K562 (cell line): ENCODE measurements at regions not wholly inside any gene's neighbourhood (a gene's known extent, or its start where the extent isn't known, plus 50 kb on each side); places are given as distances from the start of the nearest gene placed in this dataset.

Experiments
- ATF3 ChIP-seq, 2 experiments: fragments of 450-650 bp in 1 of 2; sonication (generic) in 1 of 2; formaldehyde crosslinking in 1 of 2; IDR thresholded peaks in 1 of 2; conservative IDR thresholded peaks in 1 of 2; 2 replicates each; pipeline versions ENCODE4 v1.6.1 to v1.8.1; 2016 to 2023; ENCODE audit warnings: mild to moderate bottlenecking in 2 of 2, moderate library complexity in 2 of 2, inconsistent platforms in 1 of 2, missing genetic modification reagents in 1 of 2
- BRF2 ChIP-seq: IDR thresholded peaks from 3 replicates; pipeline ENCODE4 v1.6.1; 2011; ENCODE audit warnings: borderline replicate concordance, mild to moderate bottlenecking; ENCODE audit not compliant: insufficient read length, insufficient read depth
- COPS2 ChIP-seq: fragments of 450-650 bp; conservative IDR thresholded peaks from 2 replicates; pipeline ENCODE4 v1.6.1; 2016; ENCODE audit warnings: mild to moderate bottlenecking, moderate library complexity
- CREB1 ChIP-seq, 2 experiments: sonication (generic) in 1 of 2; formaldehyde crosslinking in 1 of 2; IDR thresholded peaks; 2 replicates each; pipeline versions ENCODE4 v1.6.1 to v1.8.0; 2012 to 2022; ENCODE audit warnings: inconsistent platforms in 1 of 2, mild to moderate bottlenecking in 1 of 2, missing genetic modification reagents in 1 of 2, moderate library complexity in 1 of 2
- CTBP1 ChIP-seq: fragments of 450-650 bp; IDR thresholded peaks from 2 replicates; pipeline ENCODE4 v1.6.1; 2016; ENCODE audit warnings: borderline replicate concordance
- ESRRA ChIP-seq: fragments of 450-650 bp; IDR thresholded peaks from 2 replicates; pipeline ENCODE4 v1.6.1; 2014; ENCODE audit warnings: low read depth, mild to moderate bottlenecking, moderate library complexity, borderline replicate concordance
- FOSL1 ChIP-seq: fragments of 200-800 bp; sonication (Bioruptor generic); conservative IDR thresholded peaks from 2 replicates; pipeline ENCODE4 v1.6.1; 2016; ENCODE audit warnings: missing genetic modification characterization, missing compliant biosample characterization
- GATAD2B ChIP-seq: fragments of 450-650 bp; IDR thresholded peaks from 2 replicates; pipeline ENCODE4 v1.6.1; 2017; ENCODE audit warnings: mild to moderate bottlenecking, borderline replicate concordance
- JUND ChIP-seq, 2 experiments: IDR thresholded peaks; 2 replicates in 1 of 2; 3 replicates in 1 of 2; pipeline ENCODE4 v1.6.1; 2011; ENCODE audit warnings: borderline replicate concordance in 2 of 2, low read depth in 2 of 2, low read length in 2 of 2, improper control_type of control experiment in 1 of 2, missing biosample characterization in 1 of 2, missing genetic modification characterization in 1 of 2, missing genetic modification reagents in 1 of 2
- PCBP2 ChIP-seq: fragments of 200-400 bp; formaldehyde crosslinking; IDR thresholded peaks from 2 replicates; pipeline ENCODE4 v1.6.1; 2018; ENCODE audit warnings: low read length, low read depth, mild to moderate bottlenecking, moderate library complexity; ENCODE audit not compliant: poor library complexity, severe bottlenecking
- POLR3A ChIP-seq: IDR thresholded peaks from 2 replicates; pipeline ENCODE4 v1.6.1; 2011; ENCODE audit warnings: borderline replicate concordance, mild to moderate bottlenecking, moderate library complexity; ENCODE audit not compliant: insufficient read length, insufficient read depth; ENCODE audit errors: extremely low read depth
- PRDM10 ChIP-seq: fragments of 450-650 bp; IDR thresholded peaks from 2 replicates; pipeline ENCODE4 v1.6.1; 2018; ENCODE audit not compliant: partially characterized antibody
- RBM17 ChIP-seq: fragments of 200-400 bp; formaldehyde crosslinking; IDR thresholded peaks from 2 replicates; pipeline ENCODE4 v1.6.1; 2017; ENCODE audit warnings: low read depth, mild to moderate bottlenecking, low read length, borderline replicate concordance
- SMARCA4 ChIP-seq: fragments of 450-650 bp; IDR thresholded peaks from 2 replicates; pipeline ENCODE4 v1.6.1; 2016
- SRSF3 ChIP-seq: fragments of 200-400 bp; formaldehyde crosslinking; IDR thresholded peaks from 2 replicates; pipeline ENCODE4 v1.6.1; 2016; ENCODE audit warnings: mild to moderate bottlenecking, low read length, moderate library complexity; ENCODE audit not compliant: insufficient read depth
- ZNF512 ChIP-seq: IDR thresholded peaks from 2 replicates; pipeline ENCODE4 v1.6.1; 2016; ENCODE audit warnings: missing genetic modification characterization, missing compliant biosample characterization

GRCh38 chr2:217075268-217076057 is 215.6 kb upstream of the TNP1 start (continued):
- TF ChIP-seq BRF2 (no peak), SRSF3 (no peak), ESRRA (peak; percentile 69), PCBP2 (no peak), PRDM10 (peak; percentile 60), ZNF512 (tag) (no peak), POLR3A (no peak), SMARCA4 (0 out of 2 replicates have a peak, but pooled peaks have one; percentile 14), FOSL1 (tag) (peak; percentile 74), ATF3 (IDR thresholded peaks at IDR 0.05) (peak; percentile 84), ATF3 (CRISPR knock-in tag; conservative IDR thresholded peaks at IDR 0.05) (no peak), CTBP1 (0 out of 2 replicates have a peak, but pooled peaks have one; percentile 8), COPS2 (no peak), RBM17 (no peak), GATAD2B (no peak), CREB1 (IDR thresholded peaks at IDR 0.05) (no peak), CREB1 (CRISPR knock-in tag; IDR thresholded peaks at IDR 0.05) (0 out of 2 replicates have a peak, but pooled peaks have one; percentile 36), JUND (IDR thresholded peaks at IDR 0.05; ENCODE audit: borderline replicate concordance, low read depth, low read length) (peak; percentile 79; the same call in 1 of the 2 replicates), JUND (tag; IDR thresholded peaks at IDR 0.05; ENCODE audit: borderline replicate concordance, low read depth, low read length) (peak; percentile 82; the same call in 2 of the 3 replicates)
